IPS-18c (cell line): ENCODE measurements at regions not wholly inside any gene's neighbourhood (a gene's known extent, or its start where the extent isn't known, plus 50 kb on each side); places are given as distances from the start of the nearest gene placed in this dataset.

Experiments used
- H3K4me3 ChIP-seq: 2 replicates; pipeline ENCODE4 v1.7.0; 2013; ENCODE audit warnings: low read depth, mild to moderate bottlenecking, low read length, moderate library complexity; ENCODE audit not compliant: insufficient read depth
- H3K9me3 ChIP-seq: one replicate; pipeline ENCODE4 v1.6.1; 2013; ENCODE audit warnings: mild to moderate bottlenecking, low read length, moderate library complexity; ENCODE audit not compliant: control insufficient read depth, insufficient read depth

DNA sequence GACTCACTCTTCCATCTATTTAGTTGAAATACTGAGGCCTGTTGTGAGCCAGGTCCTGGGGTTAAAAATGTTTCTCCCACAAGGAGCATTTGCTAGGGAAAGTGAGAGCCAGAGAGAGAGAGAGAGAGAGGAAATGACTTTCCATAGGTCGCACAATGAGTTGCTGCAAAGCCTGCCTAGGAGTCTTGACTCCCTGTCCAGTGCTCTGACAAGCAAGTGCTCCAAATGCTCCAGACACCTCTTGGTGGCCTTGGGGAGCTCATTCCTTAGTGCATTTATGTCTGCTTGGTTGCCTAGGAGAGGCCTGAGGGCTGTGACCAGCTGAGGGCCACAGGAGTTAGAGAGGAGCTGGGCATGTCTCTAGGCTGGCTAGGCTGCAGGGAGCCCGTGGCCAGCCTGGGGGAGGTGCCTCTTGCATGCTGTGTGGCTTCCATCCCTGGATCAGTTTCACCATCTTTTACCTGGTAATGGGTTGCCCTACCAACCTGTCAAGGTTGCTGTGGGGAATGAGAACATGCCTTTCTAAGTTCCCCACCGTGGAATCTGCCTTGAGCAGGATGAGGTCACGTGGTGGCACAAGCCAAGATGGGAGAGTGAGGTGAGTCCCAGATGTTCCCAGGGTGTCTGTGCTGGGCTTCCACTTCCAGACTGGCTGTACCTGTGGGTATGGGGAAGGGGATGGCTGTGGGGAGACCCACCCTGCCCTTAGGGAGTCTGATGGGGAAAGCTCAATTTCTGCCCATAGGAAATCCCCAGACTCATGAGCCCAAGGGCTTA lies 105.0 kb downstream of the VEGFA start:
- H3K9me3 ChIP-seq: no peaks in the 10 kb centered on the region
- H3K4me3 ChIP-seq: no peak overlapping the region

DNA sequence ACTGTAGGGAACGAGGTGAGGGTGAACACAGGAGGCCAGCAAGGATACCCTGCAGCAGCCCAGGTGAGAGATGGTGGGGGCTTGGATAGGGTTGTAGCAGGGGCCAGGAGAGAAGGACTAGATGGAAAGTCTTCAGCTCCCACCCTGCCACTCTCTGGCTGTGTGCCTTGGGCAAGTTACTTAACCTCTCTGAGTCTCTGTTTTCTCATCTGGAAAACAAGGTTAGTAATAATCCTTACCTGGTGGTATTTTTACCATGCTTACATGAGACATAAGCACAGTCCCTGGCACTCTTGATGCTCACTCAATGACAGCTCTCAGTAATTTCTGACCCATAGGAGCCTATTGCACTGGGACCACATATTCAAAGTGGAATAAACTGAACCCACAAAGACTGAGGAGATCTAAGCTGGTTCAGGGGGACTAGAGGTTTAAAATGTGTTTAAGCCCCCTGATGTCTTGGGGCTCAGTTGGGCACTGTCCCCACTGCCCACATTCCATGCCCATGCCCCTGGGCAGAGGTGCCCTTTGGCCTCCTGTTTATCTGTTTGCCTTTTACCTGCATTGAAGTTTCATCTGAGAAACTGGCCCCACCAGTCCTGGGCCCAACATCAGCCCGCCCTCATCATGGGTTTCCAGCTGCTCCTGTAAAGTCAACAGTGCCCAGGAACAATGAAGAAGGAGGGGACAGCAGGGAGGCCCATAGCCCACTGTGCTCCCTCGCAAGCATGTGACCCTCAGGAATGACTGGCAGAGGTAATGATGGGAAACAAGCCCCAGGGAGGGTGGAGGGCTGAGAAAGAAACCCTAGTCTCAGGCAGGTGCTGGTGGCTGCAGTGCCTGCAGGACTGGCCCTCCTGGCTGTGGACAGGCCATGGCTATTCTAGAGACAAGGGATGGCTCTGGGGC lies 104.0 kb downstream of the VEGFA start:
- Histone ChIP-seq H3K4me3 (no peak overlapping the region), H3K9me3 (peaks cover 2% of the 10 kb centered on the region)

DNA sequence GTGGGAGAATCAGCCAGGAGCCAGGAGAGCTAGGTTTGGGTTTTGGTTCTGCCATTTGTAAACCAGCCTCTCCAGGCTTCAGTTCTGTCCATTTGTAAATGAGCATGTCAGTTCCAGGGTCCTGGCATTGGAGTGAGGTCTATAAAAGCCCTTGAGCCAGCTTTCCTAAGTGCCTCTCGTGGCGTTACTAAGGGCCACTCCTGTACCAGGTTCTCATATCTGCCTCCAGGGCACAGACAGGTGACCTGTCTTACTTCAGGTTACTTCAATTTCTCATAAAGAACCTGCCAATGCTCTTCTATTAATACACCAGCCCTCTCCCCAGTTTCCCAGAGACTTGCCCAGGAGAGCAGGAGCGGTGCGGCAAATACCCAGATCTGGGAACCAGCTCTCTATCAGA lies 101.9 kb downstream of the VEGFA start:
- Histone ChIP-seq H3K4me3 (no peak overlapping the region), H3K9me3 (peaks cover 2% of the 10 kb centered on the region)

DNA sequence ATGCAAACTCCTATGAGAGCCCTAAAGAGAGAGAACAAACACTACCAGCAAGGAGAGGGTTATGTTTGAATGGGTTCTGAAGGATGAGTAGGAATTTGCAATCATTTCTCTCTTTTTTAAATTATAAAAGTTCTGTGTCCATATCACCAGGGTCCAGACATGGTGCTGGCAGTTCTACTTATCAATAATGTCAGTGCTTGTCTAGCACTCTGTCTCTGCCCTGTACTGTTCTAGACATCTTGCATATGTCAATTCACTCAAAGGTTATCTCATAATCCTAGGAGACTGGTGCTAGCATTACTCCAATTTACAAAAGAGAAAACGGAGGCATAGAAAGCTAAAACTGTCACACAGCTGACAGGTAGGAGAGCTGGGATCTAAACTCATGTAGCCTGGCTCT lies 101.3 kb downstream of the VEGFA start:
- Histone ChIP-seq H3K9me3 (peaks cover 2% of the 10 kb centered on the region), H3K4me3 (no peak overlapping the region)

DNA sequence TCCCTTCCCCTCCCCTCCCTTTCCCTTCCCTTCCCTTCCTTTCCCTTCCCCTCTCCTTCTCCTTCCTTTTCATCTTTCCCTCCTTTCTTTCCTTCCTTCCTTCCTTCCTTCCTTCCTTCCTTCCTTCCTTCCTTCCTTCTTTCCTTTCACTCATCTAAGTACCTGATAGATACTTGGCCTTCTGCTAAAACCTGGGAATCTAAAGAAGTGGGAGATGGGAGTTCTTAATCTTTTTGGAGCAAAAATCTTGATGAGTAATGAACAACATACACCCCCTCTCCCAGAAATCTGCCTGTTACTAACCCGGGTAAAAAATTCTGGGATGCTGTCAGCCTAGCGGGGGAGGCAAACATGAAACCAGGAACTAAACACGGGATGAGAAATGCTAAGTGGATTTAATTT lies 100.7 kb downstream of the VEGFA start:
- Histone ChIP-seq H3K4me3 (no peak overlapping the region), H3K9me3 (peaks cover 2% of the 10 kb centered on the region)

DNA sequence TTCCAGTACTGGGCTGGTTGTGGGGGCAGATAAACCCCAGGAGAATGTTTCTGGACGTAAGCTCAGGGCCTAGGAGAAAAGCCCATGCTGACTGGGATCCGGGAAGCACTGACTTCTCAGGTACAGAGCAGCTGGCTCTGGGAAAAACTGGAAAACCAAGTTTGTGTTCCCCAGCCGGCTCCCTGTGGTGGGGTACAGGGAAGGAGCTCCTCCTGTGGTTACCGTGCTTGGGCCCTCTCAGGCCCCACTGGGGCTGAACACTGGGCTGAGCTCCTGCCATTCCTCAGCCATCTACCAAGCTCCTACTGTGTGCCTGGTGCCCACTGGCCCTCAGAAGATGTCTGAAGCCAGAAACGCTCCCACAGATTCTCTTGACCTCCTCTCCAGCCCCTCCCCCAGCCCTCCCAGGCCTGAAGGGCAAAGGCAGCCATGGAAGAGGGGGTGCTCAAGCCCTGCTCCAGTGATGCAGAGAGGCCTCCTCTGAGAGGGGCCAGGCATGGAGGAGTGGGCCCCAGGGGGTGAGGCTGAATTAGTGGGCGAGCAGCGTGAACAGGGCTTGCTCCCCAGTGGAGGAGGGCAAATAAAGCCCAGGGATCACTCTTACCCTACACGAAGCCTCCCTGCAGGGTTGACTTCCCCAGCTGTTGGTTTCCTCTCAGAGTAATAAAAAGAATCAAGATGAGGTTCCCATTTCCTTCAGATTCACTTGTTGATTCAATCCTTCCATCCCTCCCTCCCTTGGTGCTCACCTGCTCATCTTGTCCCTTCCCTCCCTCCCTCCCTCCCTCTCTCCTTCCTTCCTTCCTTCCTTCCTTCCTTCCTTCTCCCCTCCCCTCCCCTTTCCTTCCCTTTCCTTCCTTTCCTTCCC lies 100.0 kb downstream of the VEGFA start:
- Histone ChIP-seq H3K9me3 (peaks cover 2% of the 10 kb centered on the region), H3K4me3 (no peak overlapping the region)

DNA sequence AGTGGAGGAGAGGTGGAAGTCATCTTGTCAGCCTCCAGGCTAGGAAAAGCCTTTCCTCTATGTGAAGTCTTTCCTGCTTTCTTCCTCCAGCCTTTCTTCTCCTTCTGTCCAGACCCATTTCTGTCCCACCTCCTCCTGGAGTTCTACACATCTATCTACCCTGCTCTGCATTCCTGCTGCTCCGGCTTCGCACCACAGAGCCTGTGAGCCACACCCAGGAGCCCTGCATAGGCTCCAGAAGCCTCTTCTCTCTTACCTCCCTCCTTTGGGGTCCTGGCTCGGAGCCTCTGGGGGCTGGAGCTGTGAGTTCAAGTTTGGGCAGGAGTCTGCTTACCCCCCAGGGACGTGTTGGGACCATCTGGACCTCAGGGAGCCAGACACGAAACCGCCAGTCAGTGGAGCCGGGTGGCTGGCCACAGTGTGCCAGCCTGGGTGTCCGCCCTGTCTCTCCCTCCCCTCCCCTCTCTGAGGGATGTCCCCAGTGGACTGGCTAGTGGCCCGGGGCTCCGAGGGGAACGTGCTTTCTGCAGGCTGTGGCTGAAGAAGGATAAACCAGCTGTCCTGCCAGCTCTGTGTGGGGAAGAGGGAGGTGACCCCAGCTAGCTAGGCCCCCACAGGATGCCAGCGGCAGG lies 99.2 kb downstream of the VEGFA start:
- Histone ChIP-seq H3K4me3 (no peak overlapping the region), H3K9me3 (peaks cover 2% of the 10 kb centered on the region)

DNA sequence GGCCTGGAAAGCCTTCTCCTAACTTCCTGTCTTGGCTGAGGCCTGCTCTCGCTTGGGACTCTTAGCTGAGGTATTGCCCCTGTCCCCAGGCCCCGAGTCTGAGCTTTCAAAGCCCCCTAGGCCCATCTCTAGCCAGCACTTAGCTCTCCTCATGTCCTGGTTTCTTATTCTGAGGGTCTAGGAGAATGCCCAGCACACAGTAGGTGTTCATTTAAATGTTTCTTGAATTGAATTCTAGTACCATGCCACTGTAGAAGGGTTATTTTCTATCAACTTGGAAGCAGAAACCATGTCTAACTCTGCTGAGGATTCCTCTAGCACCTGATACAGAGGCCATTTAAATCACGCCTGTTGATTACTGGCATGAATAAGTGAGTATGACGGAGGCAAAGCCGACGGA lies 98.5 kb downstream of the VEGFA start:
- Histone ChIP-seq H3K4me3 (no peak overlapping the region), H3K9me3 (peaks cover 2% of the 10 kb centered on the region)

DNA sequence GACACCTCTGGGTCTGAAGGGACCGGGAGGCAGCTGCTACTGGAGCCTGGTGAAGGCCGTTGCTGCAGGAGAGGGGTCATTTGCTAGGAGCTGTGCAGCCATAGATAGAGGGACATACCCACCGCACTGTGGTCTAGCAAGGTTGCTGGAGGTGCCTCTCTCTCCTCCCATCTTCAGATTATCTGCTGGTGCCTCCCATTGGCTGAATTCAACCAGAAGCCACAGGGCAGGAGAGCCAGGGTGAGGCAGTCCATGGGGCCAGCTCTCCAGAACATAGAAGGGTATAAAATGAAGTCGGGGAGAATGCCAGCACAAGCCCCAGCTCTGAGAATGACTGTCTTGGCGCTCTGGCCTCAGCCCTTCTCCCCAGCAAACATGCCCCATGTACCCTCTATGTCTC lies 98.0 kb downstream of the VEGFA start:
- no peak overlapping the region for H3K4me3 ChIP-seq
- H3K9me3 ChIP-seq: peaks cover 2% of the 10 kb centered on the region

DNA sequence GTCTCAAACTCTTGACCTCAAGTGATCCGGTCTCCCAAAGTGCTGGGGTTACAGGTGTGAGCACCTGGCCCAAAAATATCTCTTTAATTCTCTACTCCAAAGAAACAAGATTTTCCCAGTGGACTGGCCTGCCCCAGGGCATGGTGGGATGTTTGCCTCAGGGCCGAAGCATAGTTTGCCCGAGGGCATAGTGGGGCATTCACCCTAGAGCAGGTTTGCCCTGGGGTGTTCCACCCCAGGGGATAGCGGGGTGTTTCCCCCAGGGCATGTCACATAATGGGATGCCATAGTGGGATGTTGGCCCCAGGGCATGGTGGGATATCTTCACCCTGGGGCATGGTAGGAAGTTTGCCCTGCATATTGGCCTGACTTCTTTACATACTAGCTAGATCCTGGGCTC lies 97.2 kb downstream of the VEGFA start:
- Histone ChIP-seq H3K4me3 (no peak overlapping the region), H3K9me3 (peaks cover 2% of the 10 kb centered on the region)

DNA sequence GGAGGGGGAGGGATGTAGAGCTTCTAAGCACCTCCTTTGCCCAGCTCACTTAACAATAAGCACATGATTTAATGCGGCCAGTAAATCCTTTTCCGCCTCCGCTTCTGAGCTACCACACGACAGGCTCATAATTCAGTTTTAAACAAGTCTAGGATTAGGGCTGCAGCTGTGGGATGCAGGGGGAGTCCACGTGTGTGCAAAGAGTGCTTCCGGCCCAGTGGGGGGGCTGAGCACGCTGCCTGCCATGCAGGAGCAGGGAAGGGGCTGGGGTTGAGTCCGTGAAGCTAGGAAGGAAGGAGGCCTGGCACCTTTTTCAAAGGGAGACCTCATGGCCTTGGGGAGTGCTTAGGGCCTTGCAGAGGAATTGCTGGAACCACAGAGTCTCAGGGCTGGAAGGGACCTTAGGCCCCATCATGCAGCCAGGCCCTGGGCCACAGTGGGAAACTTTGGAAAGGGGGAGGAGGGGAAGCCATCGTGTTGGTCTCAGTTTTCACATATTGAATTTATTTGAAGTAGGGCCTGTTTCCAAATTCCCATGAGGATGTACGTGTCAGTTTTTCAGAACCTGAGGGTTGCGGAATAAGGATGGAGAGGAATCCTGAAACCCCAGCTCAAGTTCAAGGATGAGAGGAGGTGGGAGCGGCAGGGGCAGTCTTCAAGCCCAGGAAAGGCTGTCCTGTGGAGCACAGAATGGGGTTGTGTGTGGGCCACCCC lies 96.1 kb downstream of the VEGFA start:
- Histone ChIP-seq H3K4me3 (no peak overlapping the region), H3K9me3 (peaks cover 2% of the 10 kb centered on the region)

DNA sequence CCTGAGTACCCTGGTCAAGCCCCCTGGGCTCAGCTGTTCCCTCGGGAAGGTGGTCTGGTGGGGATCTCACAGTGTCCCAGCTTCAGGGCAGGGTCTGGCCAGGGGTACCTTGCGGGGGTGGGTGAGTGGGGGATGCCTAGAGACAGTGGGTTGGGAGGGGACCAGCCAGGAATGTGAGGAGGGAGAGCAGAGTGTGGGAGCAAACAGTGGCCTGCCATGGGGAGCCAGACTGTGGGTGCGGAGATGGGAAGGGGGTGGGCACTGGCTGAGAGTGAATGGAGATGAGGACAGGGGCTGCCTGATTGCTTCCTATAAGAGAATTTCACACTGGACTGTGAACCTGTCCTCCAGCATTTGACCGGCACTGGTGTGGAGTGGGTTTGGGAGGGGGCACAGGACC lies 95.1 kb downstream of the VEGFA start:
- H3K9me3 ChIP-seq: peaks cover 2% of the 10 kb centered on the region
- no peak overlapping the region for H3K4me3 ChIP-seq

DNA sequence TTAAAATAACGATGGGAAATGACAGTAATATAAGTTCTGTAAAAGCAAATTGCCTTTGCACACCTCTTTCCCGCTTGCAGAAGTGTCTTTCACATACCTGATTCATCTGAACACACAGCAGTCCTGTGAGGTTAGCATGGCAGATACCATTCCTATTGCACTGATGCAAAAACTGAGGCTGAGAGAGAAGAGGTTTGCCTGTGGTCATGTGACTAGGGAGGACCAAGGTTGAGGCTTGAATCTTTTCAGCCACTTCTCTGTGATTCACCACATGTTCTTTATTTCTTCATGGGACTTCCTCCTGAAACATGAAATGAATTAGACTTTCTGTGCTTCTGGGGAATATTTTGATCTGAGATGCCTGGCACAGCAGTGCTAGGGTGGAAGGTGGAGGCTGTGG lies 92.9 kb downstream of the VEGFA start:
- no peak overlapping the region for H3K4me3 ChIP-seq
- no peaks in the 10 kb centered on the region for H3K9me3 ChIP-seq

DNA sequence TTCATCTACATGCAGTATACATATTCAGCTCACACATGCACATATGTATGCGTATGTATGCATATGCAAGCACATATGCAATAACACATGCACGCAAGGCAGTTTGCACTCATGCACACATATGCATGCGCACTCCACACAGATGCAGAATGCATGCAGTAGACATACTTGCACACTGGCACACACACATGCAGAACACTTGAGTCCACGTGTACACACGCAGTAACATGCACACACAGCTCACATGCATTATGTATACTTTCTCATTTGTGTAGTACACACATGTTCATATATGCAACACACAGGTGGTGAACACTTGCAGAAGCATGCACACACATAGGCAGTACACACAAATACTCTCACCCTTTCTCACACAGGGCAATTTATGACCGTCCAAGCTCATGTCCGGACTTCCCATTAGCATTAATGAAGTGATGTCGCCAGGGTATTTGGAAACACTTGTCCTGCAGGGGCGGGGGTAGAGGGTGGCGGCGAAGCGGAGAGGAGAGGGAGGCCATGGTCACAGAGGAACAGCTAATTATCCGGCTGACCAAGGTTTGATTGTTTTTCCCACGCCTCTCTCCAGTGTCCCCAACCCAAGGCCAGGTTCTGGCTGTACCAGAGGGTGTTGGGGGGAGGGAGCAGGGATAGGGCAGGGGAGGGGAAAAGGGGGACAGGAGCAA lies 91.3 kb downstream of the VEGFA start:
- Histone ChIP-seq H3K9me3 (no peaks in the 10 kb centered on the region), H3K4me3 (no peak overlapping the region)

DNA sequence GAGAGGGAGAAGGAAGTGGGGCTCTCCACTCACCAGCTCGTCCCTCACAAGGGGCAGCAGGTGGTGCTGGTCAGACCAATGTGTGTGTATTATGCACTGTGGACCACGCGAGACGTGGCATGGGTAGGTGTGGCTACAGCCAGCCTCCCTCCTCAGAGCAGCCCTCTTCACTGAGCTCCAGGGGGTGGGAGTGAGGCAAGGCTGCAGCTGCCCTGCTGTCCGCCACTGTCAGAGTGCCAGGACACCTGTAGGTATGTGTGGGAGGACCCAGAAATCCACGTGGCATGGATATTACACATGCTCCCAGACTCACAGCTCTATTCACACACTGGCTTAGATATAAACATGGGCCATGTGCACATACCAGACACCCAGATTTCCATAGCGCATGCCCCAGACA lies 90.3 kb downstream of the VEGFA start:
- H3K9me3 ChIP-seq: no peaks in the 10 kb centered on the region
- H3K4me3 ChIP-seq: no peak overlapping the region

DNA sequence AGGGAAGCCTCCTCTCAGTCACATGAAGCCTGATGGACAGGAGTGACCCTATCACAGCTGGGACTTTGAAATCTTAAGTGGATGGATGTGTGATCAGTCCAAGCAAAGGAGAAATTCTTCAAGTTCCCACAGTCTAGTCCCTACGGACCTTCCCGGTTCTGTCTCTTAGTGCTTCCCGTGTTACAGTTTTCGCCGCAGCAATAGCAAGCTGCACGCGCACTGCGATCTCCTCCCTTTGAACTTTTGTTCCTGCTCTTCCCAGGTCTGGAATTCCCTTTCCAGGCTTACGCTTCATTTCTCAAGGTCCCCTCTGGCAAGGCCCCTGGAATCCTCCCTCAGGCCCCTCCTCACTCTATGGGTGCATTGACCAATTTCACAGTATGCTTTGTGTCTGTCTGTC lies 89.2 kb downstream of the VEGFA start:
- Histone ChIP-seq H3K9me3 (no peaks in the 10 kb centered on the region), H3K4me3 (no peak overlapping the region)
